MM.1S (cell line): ENCODE measurements at regions not wholly inside any gene's neighbourhood (a gene's known extent, or its start where the extent isn't known, plus 50 kb on each side); places are given as distances from the start of the nearest gene placed in this dataset.

ENCODE experiments used
- DNase-seq: peaks from one replicate; pipeline ENCODE4 v3.0.0-alpha.2; 2015
- H2AFZ ChIP-seq: fragments of 300-600 bp; sonication (generic); 2 replicates; pipeline ENCODE4 v1.6.0; 2016; ENCODE audit warnings: antibody characterized with exemption, low read length
- H3F3A ChIP-seq: fragments of 300-600 bp; sonication (generic); 2 replicates; pipeline ENCODE4 v1.6.1; 2016; ENCODE audit warnings: mild to moderate bottlenecking, antibody characterized with exemption, low read length, moderate library complexity, mixed read lengths; ENCODE audit not compliant: insufficient read depth
- H3K27ac ChIP-seq: fragments of 300-600 bp; sonication (generic); 2 replicates; pipeline ENCODE4 v1.5.1; 2016; ENCODE audit warnings: mild to moderate bottlenecking, low read length
- H3K27me3 ChIP-seq: fragments of 300-600 bp; sonication (generic); replicated peaks from 2 replicates; pipeline ENCODE4 v1.6.0; 2016; ENCODE audit warnings: low read length; ENCODE audit not compliant: insufficient read depth
- H3K36me3 ChIP-seq: fragments of 300-600 bp; sonication (generic); replicated peaks from 2 replicates; pipeline ENCODE4 v1.6.1; 2016; ENCODE audit warnings: mild to moderate bottlenecking, low read length, mixed read lengths; ENCODE audit not compliant: insufficient read depth
- H3K4me1 ChIP-seq: fragments of 300-600 bp; sonication (generic); 2 replicates; pipeline ENCODE4 v1.6.1; 2016; ENCODE audit warnings: low read length, mixed read lengths
- H3K4me2 ChIP-seq: fragments of 300-600 bp; sonication (generic); 2 replicates; pipeline ENCODE4 v1.6.0; 2016; ENCODE audit warnings: low read depth, low read length
- H3K4me3 ChIP-seq: fragments of 300-600 bp; sonication (generic); 2 replicates; pipeline ENCODE4 v1.5.1; 2016; ENCODE audit warnings: low read length, mixed read lengths
- H3K79me2 ChIP-seq: fragments of 300-600 bp; sonication (generic); 2 replicates; pipeline ENCODE4 v1.6.1; 2016; ENCODE audit warnings: mixed run types, low read length, mixed read lengths
- H3K9ac ChIP-seq: fragments of 300-600 bp; sonication (generic); 2 replicates; pipeline ENCODE4 v1.6.1; 2016; ENCODE audit warnings: low read length, mixed read lengths
- H3K9me2 ChIP-seq: fragments of 300-600 bp; sonication (generic); replicated peaks from 2 replicates; pipeline ENCODE4 v1.6.1; 2016; ENCODE audit warnings: mild to moderate bottlenecking, low read length, mixed read lengths; ENCODE audit not compliant: insufficient read depth
- H3K9me3 ChIP-seq: fragments of 300-600 bp; sonication (generic); replicated peaks from 2 replicates; pipeline ENCODE4 v1.6.1; 2016; ENCODE audit warnings: mild to moderate bottlenecking, low read length, mixed read lengths; ENCODE audit not compliant: insufficient read depth
- H4K20me1 ChIP-seq: fragments of 300-600 bp; sonication (generic); 2 replicates; pipeline ENCODE4 v1.6.1; 2016; ENCODE audit warnings: mild to moderate bottlenecking, low read length, moderate library complexity, mixed read lengths; ENCODE audit not compliant: insufficient read depth
- EZH2 ChIP-seq: fragments of 300-600 bp; sonication (generic); optimal IDR thresholded peaks from 2 replicates; pipeline ENCODE3; 2017; ENCODE audit warnings: low read depth, mild to moderate bottlenecking, antibody characterized with exemption, low read length, mixed read lengths
- EZH2phosphoT487 ChIP-seq: fragments of 300-600 bp; sonication (generic); IDR thresholded peaks from 2 replicates; pipeline ENCODE4 v1.6.1; 2018; ENCODE audit warnings: antibody characterized with exemption, low read length
- TF ChIP-seq, protein P1 (sequence below): fragments of 300-600 bp; sonication (generic); IDR thresholded peaks from 2 replicates; pipeline ENCODE4 v1.5.1; 2016; ENCODE audit warnings: antibody characterized with exemption, low read length, mixed read lengths

DNA sequence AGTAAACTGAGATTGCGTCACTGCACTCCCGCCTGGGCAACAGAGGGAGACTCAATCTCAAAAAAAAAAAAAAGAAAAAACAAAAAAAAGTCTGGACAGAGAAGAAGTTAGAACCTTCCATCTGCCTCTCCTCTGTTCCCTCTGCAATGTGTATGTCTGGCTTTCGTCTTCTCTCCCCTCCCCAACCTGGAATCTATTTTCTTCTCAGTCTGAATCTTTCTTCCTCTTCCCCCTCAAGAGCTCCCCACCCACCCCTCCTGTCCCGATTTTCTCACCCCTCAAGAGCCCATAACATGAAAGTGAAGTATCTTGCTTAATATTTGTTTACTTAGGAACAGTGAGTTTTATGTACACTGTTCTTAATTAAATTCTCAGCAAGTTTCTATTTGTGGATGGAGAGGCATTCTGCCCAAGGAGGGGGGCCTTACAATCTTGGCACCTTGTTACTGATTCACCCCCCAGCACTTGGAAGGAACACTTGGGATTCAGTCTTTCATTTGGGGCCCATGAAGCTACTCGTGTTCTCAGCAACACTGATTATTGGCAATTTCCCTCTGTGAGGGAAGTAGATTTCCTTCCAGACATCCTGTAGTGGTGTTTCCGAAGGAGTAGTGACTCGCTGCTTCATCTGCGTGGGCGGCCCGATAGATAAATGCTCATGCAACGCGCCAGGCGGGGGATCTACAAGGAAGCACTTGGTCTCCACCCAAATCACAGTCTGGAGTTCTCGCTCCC, 69.3 kb upstream of the SRSF6 start:
- H3K9me3 ChIP-seq = no peaks in the 10 kb centered on the region
- H3K9me2 ChIP-seq = no peaks in the 10 kb centered on the region
- H3K9ac ChIP-seq = no peak overlapping the region
- no peak overlapping the region for H3K4me3 ChIP-seq
- H3K4me2 ChIP-seq = no peak overlapping the region
- no peaks in the 10 kb centered on the region for H3K4me1 ChIP-seq
- H3K27me3 ChIP-seq = no peaks in the 10 kb centered on the region
- no peak for DNase-seq
- H3K79me2 ChIP-seq = no peaks in the 10 kb centered on the region
- TF ChIP-seq EZH2 (no peak), EZH2phosphoT487 (no peak)
- TF ChIP-seq, protein P1, sequence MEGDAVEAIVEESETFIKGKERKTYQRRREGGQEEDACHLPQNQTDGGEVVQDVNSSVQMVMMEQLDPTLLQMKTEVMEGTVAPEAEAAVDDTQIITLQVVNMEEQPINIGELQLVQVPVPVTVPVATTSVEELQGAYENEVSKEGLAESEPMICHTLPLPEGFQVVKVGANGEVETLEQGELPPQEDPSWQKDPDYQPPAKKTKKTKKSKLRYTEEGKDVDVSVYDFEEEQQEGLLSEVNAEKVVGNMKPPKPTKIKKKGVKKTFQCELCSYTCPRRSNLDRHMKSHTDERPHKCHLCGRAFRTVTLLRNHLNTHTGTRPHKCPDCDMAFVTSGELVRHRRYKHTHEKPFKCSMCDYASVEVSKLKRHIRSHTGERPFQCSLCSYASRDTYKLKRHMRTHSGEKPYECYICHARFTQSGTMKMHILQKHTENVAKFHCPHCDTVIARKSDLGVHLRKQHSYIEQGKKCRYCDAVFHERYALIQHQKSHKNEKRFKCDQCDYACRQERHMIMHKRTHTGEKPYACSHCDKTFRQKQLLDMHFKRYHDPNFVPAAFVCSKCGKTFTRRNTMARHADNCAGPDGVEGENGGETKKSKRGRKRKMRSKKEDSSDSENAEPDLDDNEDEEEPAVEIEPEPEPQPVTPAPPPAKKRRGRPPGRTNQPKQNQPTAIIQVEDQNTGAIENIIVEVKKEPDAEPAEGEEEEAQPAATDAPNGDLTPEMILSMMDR = no peak
- no peaks in the 10 kb centered on the region for H4K20me1 ChIP-seq
- no peak overlapping the region for H3K27ac ChIP-seq
- no peaks in the 10 kb centered on the region for H3K36me3 ChIP-seq
- H2AFZ ChIP-seq = no peak overlapping the region
- no peaks in the 10 kb centered on the region for H3F3A ChIP-seq

DNA sequence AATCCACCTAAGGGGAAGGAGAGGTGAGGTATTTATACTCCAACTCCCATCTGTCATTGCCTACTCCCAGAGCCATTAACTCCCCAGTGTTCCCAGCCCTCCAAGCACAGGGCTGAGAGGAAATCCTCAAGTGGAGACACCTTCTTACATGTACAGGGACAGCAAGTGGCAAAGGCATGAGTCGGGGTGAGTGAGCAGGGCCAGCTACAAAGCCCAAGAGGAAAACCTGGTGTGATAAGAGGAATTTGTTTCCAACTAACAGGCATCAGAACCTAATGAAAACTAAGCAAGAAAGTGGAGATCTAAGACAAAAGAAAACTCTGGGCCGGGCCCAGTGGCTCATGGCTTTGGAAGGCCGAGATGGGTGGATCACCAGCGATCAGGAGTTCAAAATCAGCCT, 70.0 kb upstream of the SRSF6 start:
- no peak overlapping the region for H3K27ac ChIP-seq
- no peak overlapping the region for H3K4me2 ChIP-seq
- H3F3A ChIP-seq = no peaks in the 10 kb centered on the region

DNA sequence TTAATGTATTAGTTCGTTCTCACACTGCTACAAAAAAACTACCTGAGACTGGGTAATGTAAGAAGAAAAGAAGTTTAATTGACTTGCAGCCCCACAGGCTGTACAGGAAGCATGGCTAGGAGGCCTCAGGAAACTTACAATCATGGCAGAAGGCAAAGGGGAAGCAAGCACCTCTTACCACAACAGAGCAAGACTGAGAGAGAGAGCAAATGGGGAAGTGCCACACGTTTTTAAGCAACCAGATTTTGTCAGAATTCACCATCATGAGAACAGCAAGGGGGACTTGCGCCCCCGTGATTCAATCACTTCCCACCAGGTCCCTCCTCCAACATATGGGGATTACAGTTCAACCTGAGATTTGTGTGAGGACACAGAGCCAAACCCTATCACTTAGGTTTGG, 70.8 kb upstream of the SRSF6 start:
- no peaks in the 10 kb centered on the region for H3K36me3 ChIP-seq
- no peak overlapping the region for H2AFZ ChIP-seq
- H3K79me2 ChIP-seq = no peaks in the 10 kb centered on the region
- no peaks in the 10 kb centered on the region for H4K20me1 ChIP-seq
- H3K9ac ChIP-seq = no peak overlapping the region
- TF ChIP-seq EZH2 = no peak
- no peak for TF ChIP-seq EZH2phosphoT487
- TF ChIP-seq, protein P1 = no peak
- no peaks in the 10 kb centered on the region for H3K4me1 ChIP-seq
- H3K9me3 ChIP-seq = no peaks in the 10 kb centered on the region
- H3F3A ChIP-seq = no peaks in the 10 kb centered on the region
- no peak overlapping the region for H3K4me3 ChIP-seq
- DNase-seq = no peak
- H3K27ac ChIP-seq = no peak overlapping the region
- H3K4me2 ChIP-seq = no peak overlapping the region
- no peaks in the 10 kb centered on the region for H3K27me3 ChIP-seq
- H3K9me2 ChIP-seq = no peaks in the 10 kb centered on the region

More for the DNA sequence above, 70.0 kb upstream of the SRSF6 start:
- TF ChIP-seq EZH2 (no peak), EZH2phosphoT487 (no peak)
- TF ChIP-seq, protein P1 = no peak
- DNase-seq = no peak
- Histone ChIP-seq H2AFZ (no peak overlapping the region), H3K4me1 (no peaks in the 10 kb centered on the region), H4K20me1 (no peaks in the 10 kb centered on the region), H3K79me2 (no peaks in the 10 kb centered on the region), H3K36me3 (no peaks in the 10 kb centered on the region), H3K4me3 (no peak overlapping the region), H3K27me3 (no peaks in the 10 kb centered on the region), H3K9me3 (no peaks in the 10 kb centered on the region), H3K9me2 (no peaks in the 10 kb centered on the region), H3K9ac (no peak overlapping the region)
